GM12878 (cell line): ENCODE measurements at regions not wholly inside any gene's neighbourhood (a gene's known extent, or its start where the extent isn't known, plus 50 kb on each side); places are given as distances from the start of the nearest gene placed in this dataset.

Source experiments
- EP300 ChIP-seq, 2 experiments: fragments of 150-350 bp in 1 of 2; IDR thresholded peaks; 2 replicates each; pipeline ENCODE4 v1.6.1; 2011 to 2012; ENCODE audit warnings: low read depth in 2 of 2, low read length in 2 of 2, borderline replicate concordance in 1 of 2, improper control_type of control experiment in 1 of 2, inconsistent platforms in 1 of 2; ENCODE audit not compliant: control insufficient read depth in 1 of 2
- POLR2A ChIP-seq: IDR thresholded peaks from 2 replicates; pipeline ENCODE4 v1.6.1; 2011; ENCODE audit warnings: low read depth, mild to moderate bottlenecking, low read length
- TCF7 ChIP-seq: IDR thresholded peaks from 2 replicates; pipeline ENCODE4 v1.6.1; 2014; ENCODE audit warnings: antibody characterized with exemption, borderline replicate concordance
- ZNF217 ChIP-seq: fragments of 450-650 bp; IDR thresholded peaks from 2 replicates; pipeline ENCODE4 v1.6.1; 2017; ENCODE audit warnings: antibody characterized with exemption, mild to moderate bottlenecking

DNA sequence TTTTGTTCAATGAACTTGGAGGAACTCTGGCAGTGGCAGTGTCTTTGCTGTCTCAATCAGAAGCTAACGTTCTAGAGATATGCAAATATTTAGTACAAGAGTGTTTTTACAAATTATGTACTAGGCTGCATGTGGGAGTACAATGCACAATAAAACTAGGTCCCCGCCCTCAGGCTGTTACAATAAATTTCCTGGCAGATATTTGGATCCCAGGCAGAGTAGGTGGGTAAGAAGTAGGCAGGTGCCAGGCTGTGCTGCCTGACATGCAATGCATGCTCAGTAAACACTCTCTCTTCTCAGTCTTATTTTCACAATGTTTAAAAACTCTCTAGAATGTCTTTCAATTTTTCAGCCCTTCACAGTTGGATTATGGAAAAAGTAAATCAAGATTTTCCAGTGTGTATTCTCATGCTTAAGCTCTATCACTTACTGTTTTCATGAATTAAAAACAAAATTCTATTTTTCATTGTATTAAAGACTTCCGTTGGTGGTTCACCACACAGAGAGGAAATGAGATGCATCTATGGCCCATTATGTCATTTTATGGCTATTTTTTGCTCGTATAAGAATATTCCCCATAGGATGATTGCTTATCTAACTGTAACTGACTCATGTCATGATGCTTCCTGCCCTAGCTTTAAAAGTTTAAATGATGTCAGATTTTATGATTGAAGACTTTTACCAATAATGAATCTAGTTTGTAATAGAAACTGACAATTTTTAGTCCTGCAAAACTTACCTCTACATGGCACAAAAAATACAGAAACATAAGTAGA is 346.1 kb downstream of the RND3 start:
- TF ChIP-seq EP300 (IDR thresholded peaks at IDR 0.05; ENCODE audit: borderline replicate concordance in 1 of 2, control insufficient read depth in 1 of 2, low read depth in 2 of 2, low read length in 2 of 2) (no peak), POLR2A (no peak), TCF7 (no peak), ZNF217 (no peak)
